ENCODE measurements at regions not wholly inside any gene's neighbourhood (a gene's known extent, or its start where the extent isn't known, plus 50 kb on each side); places are given as distances from the start of the nearest gene placed in this dataset.

GRCh38 chr7:52247518-52247917, 787.9 kb upstream of the POM121L12 start:
- Mint-ChIP-seq H3K27me3 (ENCODE audit: low read depth) (no peaks in the 10 kb centered on the region), H3K4me1 (ENCODE audit: low read depth) (no peaks in the 10 kb centered on the region), H3K4me3 (no peak overlapping the region), H3K9me3 (ENCODE audit: insufficient read depth) (no peaks in the 10 kb centered on the region), H3K36me3 (ENCODE audit: low read depth) (no peaks in the 10 kb centered on the region), H3K27ac (no peak overlapping the region)
- DNase-seq (no peak), ATAC-seq (no peak)
- POLR2A ChIA-PET = no interaction called here
- CTCF ChIA-PET = no interaction called here

DNA sequence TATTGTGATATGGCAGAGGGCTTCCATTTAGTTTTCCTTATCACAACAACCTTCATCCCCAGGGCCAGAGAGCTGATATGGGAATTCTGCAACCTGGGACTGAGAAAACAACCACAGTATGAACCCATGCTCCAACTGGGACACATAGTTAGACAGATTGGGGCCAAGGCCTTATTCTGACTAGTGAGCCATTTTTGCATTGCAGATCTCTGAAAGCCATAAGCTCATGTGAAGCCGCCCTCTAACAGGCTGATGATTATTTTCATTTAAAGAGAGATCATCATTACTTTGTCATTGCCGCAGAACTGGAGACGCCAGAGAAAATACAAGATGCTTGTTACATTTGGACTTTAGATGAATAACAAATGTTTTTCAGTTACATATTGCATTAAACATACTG, 791.7 kb upstream of the POM121L12 start:
- DNase-seq (no peak), ATAC-seq (no peak)
- POLR2A ChIA-PET = no interaction called here
- no peak overlapping the region for H3K4me3 Mint-ChIP-seq
- no peaks in the 10 kb centered on the region for H3K27me3 Mint-ChIP-seq (ENCODE audit: low read depth)
- H3K4me1 Mint-ChIP-seq (ENCODE audit: low read depth) = no peaks in the 10 kb centered on the region
- H3K9me3 Mint-ChIP-seq (ENCODE audit: insufficient read depth) = no peaks in the 10 kb centered on the region
- H3K36me3 Mint-ChIP-seq (ENCODE audit: low read depth) = no peaks in the 10 kb centered on the region
- no peak overlapping the region for H3K27ac Mint-ChIP-seq
- CTCF ChIA-PET = no interaction called here

GRCh38 chr7:52233248-52233647, 802.2 kb upstream of the POM121L12 start:
- H3K36me3 Mint-ChIP-seq (ENCODE audit: low read depth) = no peaks in the 10 kb centered on the region
- H3K27ac Mint-ChIP-seq = no peak overlapping the region
- ChIA-PET CTCF (no interaction called here), POLR2A (no interaction called here)
- DNase-seq (no peak), ATAC-seq (no peak)
- H3K4me1 Mint-ChIP-seq (ENCODE audit: low read depth) = no peaks in the 10 kb centered on the region
- no peak overlapping the region for H3K4me3 Mint-ChIP-seq
- H3K9me3 Mint-ChIP-seq (ENCODE audit: insufficient read depth) = peaks cover 7% of the 10 kb centered on the region
- H3K27me3 Mint-ChIP-seq (ENCODE audit: low read depth) = no peaks in the 10 kb centered on the region

GRCh38 chr7:52211930-52212329, 823.5 kb upstream of the POM121L12 start:
- peaks cover 13% of the 10 kb centered on the region for H3K9me3 Mint-ChIP-seq (ENCODE audit: insufficient read depth)
- no peaks in the 10 kb centered on the region for H3K27me3 Mint-ChIP-seq (ENCODE audit: low read depth)
- POLR2A ChIA-PET = interaction anchor here (0.6 kb wide), 2 partner anchors 43 to 223 kb away, joined by 3 to 4 read pairs; no protein-coding TSS in a partner anchor
- ATAC-seq (no peak), DNase-seq (no peak)
- H3K27ac Mint-ChIP-seq = no peak overlapping the region
- no peaks in the 10 kb centered on the region for H3K4me1 Mint-ChIP-seq (ENCODE audit: low read depth)
- no peak overlapping the region for H3K4me3 Mint-ChIP-seq
- H3K36me3 Mint-ChIP-seq (ENCODE audit: low read depth) = no peaks in the 10 kb centered on the region
- CTCF ChIA-PET = no interaction called here

DNA sequence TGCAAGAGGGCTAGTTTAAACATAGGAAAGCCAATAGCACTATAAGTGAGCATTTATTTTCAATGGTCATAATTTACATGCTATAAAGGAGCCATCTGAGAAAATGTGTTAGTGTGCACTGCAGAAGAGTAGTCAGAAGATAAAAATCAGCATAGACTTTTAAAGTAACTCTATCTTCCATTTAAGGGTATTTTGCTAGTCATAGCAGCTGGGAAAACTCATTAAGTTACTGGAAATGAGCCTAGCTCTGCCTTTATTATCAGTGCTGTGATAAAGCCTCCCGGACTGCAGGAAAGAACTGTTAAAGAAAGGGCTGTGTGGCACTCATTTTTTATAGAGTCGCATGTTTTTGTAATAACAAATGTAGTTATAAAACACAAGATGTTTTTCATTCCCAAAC, 825.8 kb upstream of the POM121L12 start:
- no peaks in the 10 kb centered on the region for H3K36me3 Mint-ChIP-seq (ENCODE audit: low read depth)
- peaks cover 16% of the 10 kb centered on the region for H3K9me3 Mint-ChIP-seq (ENCODE audit: insufficient read depth)

GRCh38 chr7:52197221-52197620, 838.2 kb upstream of the POM121L12 start:
- no peaks in the 10 kb centered on the region for H3K36me3 Mint-ChIP-seq (ENCODE audit: low read depth)
- no peaks in the 10 kb centered on the region for H3K27me3 Mint-ChIP-seq (ENCODE audit: low read depth)
- no peak overlapping the region for H3K27ac Mint-ChIP-seq
- no peaks in the 10 kb centered on the region for H3K4me1 Mint-ChIP-seq (ENCODE audit: low read depth)
- peaks cover 7% of the 10 kb centered on the region for H3K9me3 Mint-ChIP-seq (ENCODE audit: insufficient read depth)
- H3K4me3 Mint-ChIP-seq = no peak overlapping the region
- CTCF ChIA-PET = no interaction called here
- no peak for DNase-seq
- no peak for ATAC-seq
- POLR2A ChIA-PET = no interaction called here

More for the DNA sequence above, 825.8 kb upstream of the POM121L12 start:
- no peak overlapping the region for H3K4me3 Mint-ChIP-seq
- CTCF ChIA-PET = no interaction called here
- no peak overlapping the region for H3K27ac Mint-ChIP-seq
- H3K27me3 Mint-ChIP-seq (ENCODE audit: low read depth) = no peaks in the 10 kb centered on the region
- no peaks in the 10 kb centered on the region for H3K4me1 Mint-ChIP-seq (ENCODE audit: low read depth)
- POLR2A ChIA-PET = no interaction called here
- ATAC-seq (no peak), DNase-seq (no peak)

DNA sequence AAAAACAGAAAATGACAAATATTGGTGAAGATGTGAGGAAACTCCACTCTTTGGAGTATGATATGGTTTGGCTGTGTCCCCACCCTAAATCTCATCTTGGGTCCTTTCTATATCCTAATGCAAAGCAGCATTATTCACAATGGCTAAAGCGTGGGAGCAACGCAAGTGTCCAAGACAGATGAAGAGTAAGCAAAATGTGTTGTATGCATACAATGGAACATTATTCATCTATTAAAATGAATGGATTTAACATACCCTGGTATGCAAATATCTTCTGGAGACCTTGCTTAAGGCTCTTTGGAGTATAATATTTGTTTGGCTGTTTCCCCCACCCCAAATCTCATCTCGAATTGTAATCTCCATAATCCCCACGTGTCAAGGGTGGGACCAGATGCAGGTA, 839.8 kb upstream of the POM121L12 start:
- Mint-ChIP-seq H3K27ac (no peak overlapping the region), H3K27me3 (ENCODE audit: low read depth) (no peaks in the 10 kb centered on the region), H3K4me3 (no peak overlapping the region), H3K4me1 (ENCODE audit: low read depth) (no peaks in the 10 kb centered on the region), H3K36me3 (ENCODE audit: low read depth) (no peaks in the 10 kb centered on the region), H3K9me3 (ENCODE audit: insufficient read depth) (peaks cover 7% of the 10 kb centered on the region)
- CTCF ChIA-PET = no interaction called here
- POLR2A ChIA-PET = no interaction called here
- ATAC-seq (no peak), DNase-seq (no peak)

GRCh38 chr7:52189153-52189778, 846.2 kb upstream of the POM121L12 start:
- peaks cover 7% of the 10 kb centered on the region for H3K9me3 Mint-ChIP-seq (ENCODE audit: insufficient read depth)
- DNase-seq = no peak
- no peaks in the 10 kb centered on the region for H3K27me3 Mint-ChIP-seq (ENCODE audit: low read depth)
- no peaks in the 10 kb centered on the region for H3K36me3 Mint-ChIP-seq (ENCODE audit: low read depth)
- no peak overlapping the region for H3K4me3 Mint-ChIP-seq
- no peak overlapping the region for H3K27ac Mint-ChIP-seq
- H3K4me1 Mint-ChIP-seq (ENCODE audit: low read depth) = no peaks in the 10 kb centered on the region
- no peak for ATAC-seq
- CTCF ChIA-PET = no interaction called here
- POLR2A ChIA-PET = no interaction called here

DNA sequence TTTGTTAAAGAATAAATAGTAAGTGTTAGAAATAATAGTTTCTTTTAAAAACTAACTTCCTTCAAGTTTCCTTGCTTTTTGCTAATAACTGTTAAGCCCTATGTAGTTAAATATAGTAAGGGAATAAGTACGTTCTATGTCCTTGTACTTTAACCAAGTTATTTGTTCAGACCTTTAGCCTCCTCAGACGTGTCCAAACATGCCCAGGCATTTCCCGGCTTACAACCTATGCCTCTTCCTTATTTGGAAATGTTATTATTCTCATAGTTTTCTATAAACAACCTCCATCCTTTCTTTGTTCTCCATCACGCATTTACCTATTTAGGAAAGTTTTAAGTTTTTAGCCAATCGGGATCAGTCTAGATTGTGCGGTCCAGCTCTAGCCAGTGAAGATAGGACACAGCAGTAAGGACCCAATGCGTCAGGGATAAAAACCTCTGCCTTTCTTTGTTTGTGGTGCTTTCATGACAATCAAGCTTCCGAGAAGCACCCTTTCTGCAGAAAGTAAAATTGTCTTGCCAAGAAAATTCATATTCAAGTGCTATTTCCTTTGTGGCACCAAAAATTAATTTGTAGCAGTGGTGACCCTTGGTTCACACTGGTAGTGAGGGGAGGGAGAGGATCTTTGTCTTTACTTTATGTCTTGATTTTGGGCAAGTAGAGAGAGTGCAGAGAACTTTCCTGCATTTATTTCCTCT, 851.3 kb upstream of the POM121L12 start:
- Mint-ChIP-seq H3K36me3 (ENCODE audit: low read depth) (no peaks in the 10 kb centered on the region), H3K27ac (no peak overlapping the region), H3K4me1 (ENCODE audit: low read depth) (no peaks in the 10 kb centered on the region), H3K9me3 (ENCODE audit: insufficient read depth) (peaks cover 7% of the 10 kb centered on the region), H3K4me3 (no peak overlapping the region), H3K27me3 (ENCODE audit: low read depth) (no peaks in the 10 kb centered on the region)
- POLR2A ChIA-PET = no interaction called here
- DNase-seq (no peak), ATAC-seq (no peak)
- CTCF ChIA-PET = no interaction called here

- ATAC-seq = no peak
- DNase-seq = no peak
- Mint-ChIP-seq H3K36me3 (ENCODE audit: low read depth) (no peaks in the 10 kb centered on the region), H3K4me3 (no peak overlapping the region), H3K9me3 (ENCODE audit: insufficient read depth) (no peaks in the 10 kb centered on the region), H3K4me1 (ENCODE audit: low read depth) (no peaks in the 10 kb centered on the region), H3K27me3 (ENCODE audit: low read depth) (no peaks in the 10 kb centered on the region), H3K27ac (no peak overlapping the region)
- CTCF ChIA-PET = no interaction called here
- POLR2A ChIA-PET = no interaction called here
Measured at GRCh38 chr7:52179934-52180333, 855.5 kb upstream of the POM121L12 start.

DNA sequence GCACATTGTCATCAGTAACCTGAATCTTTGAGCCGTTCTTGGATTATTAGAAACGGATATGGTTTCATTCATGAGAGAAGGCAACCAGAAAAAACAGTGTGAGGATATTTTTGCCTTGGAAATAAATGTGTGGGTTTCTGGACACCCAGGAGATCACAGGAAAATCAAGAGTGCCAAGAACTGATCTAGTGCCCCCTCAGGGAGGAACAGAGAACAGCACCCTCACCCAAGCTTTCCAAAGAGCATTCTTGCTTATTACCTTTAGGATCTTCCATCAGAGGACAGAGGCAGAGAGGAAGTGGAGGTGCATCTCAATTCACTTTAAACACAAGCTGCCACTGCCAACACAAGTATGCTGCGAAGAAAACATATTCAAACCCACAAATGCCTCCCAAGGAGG, 851.5 kb upstream of the COBL start:
- no peak overlapping the region for H3K4me3 Mint-ChIP-seq

GRCh38 chr7:52163311-52163710, 846.7 kb upstream of the COBL start:
- ATAC-seq (no peak), DNase-seq (no peak)
- H3K27me3 Mint-ChIP-seq (ENCODE audit: low read depth) = no peaks in the 10 kb centered on the region
- CTCF ChIA-PET = no interaction called here
- H3K36me3 Mint-ChIP-seq (ENCODE audit: low read depth) = no peaks in the 10 kb centered on the region
- no peak overlapping the region for H3K27ac Mint-ChIP-seq
- no peak overlapping the region for H3K4me3 Mint-ChIP-seq
- peaks cover 8% of the 10 kb centered on the region for H3K9me3 Mint-ChIP-seq (ENCODE audit: insufficient read depth)
- POLR2A ChIA-PET = no interaction called here
- H3K4me1 Mint-ChIP-seq (ENCODE audit: low read depth) = no peaks in the 10 kb centered on the region

More for the DNA sequence above, 851.5 kb upstream of the COBL start:
- H3K27me3 Mint-ChIP-seq (ENCODE audit: low read depth) = no peaks in the 10 kb centered on the region
- ChIA-PET POLR2A (no interaction called here), CTCF (no interaction called here)
- peaks cover 15% of the 10 kb centered on the region for H3K9me3 Mint-ChIP-seq (ENCODE audit: insufficient read depth)
- no peaks in the 10 kb centered on the region for H3K4me1 Mint-ChIP-seq (ENCODE audit: low read depth)
- no peak for DNase-seq
- H3K36me3 Mint-ChIP-seq (ENCODE audit: low read depth) = no peaks in the 10 kb centered on the region
- H3K27ac Mint-ChIP-seq = no peak overlapping the region
- no peak for ATAC-seq

- Mint-ChIP-seq H3K27ac (no peak overlapping the region), H3K36me3 (ENCODE audit: low read depth) (no peaks in the 10 kb centered on the region), H3K9me3 (ENCODE audit: insufficient read depth) (peaks cover 6% of the 10 kb centered on the region), H3K4me1 (ENCODE audit: low read depth) (no peaks in the 10 kb centered on the region), H3K27me3 (ENCODE audit: low read depth) (no peaks in the 10 kb centered on the region), H3K4me3 (no peak overlapping the region)
- ATAC-seq = no peak
- POLR2A ChIA-PET = no interaction called here
- no peak for DNase-seq
- CTCF ChIA-PET = no interaction called here
Measured at GRCh38 chr7:52161483-52161882, 844.9 kb upstream of the COBL start.

Data from activated CD8-positive, alpha-beta T cell treated with anti-CD3 and anti-CD28 coated beads, Interleukin-2, amount 10 ng/mL, durations not matched to agents 7 days and 5 days (primary cell).